ENCODE measurements at regions not wholly inside any gene's neighbourhood (a gene's known extent, or its start where the extent isn't known, plus 50 kb on each side); places are given as distances from the start of the nearest gene placed in this dataset.

DNA sequence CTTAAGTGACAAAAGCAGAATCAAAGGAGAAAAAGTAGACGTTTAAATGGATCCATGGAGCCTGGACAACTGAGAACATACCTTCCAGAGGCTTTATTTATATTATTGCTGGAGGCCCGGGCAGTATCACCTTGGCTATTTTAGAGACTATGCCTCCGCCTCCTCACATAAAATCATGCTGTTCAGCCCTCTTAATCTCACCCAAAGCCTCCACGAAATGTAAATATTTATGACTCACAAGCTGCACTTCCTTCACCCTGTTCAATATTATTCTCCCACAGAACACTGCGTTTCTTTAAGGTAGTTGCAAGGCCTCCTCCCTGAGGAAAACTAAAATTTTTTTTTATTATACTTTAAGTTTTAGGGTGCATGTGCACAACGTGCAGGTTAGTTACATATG, 478.6 kb upstream of the ACVR2A start:
- no peak overlapping the region for H3K4me3 ChIP-seq (ENCODE audit: low read length)
- TF ChIP-seq, protein P1, sequence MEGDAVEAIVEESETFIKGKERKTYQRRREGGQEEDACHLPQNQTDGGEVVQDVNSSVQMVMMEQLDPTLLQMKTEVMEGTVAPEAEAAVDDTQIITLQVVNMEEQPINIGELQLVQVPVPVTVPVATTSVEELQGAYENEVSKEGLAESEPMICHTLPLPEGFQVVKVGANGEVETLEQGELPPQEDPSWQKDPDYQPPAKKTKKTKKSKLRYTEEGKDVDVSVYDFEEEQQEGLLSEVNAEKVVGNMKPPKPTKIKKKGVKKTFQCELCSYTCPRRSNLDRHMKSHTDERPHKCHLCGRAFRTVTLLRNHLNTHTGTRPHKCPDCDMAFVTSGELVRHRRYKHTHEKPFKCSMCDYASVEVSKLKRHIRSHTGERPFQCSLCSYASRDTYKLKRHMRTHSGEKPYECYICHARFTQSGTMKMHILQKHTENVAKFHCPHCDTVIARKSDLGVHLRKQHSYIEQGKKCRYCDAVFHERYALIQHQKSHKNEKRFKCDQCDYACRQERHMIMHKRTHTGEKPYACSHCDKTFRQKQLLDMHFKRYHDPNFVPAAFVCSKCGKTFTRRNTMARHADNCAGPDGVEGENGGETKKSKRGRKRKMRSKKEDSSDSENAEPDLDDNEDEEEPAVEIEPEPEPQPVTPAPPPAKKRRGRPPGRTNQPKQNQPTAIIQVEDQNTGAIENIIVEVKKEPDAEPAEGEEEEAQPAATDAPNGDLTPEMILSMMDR (conservative IDR thresholded peaks at IDR 0.05; ENCODE audit: low read depth, low read length) = no peak

DNA sequence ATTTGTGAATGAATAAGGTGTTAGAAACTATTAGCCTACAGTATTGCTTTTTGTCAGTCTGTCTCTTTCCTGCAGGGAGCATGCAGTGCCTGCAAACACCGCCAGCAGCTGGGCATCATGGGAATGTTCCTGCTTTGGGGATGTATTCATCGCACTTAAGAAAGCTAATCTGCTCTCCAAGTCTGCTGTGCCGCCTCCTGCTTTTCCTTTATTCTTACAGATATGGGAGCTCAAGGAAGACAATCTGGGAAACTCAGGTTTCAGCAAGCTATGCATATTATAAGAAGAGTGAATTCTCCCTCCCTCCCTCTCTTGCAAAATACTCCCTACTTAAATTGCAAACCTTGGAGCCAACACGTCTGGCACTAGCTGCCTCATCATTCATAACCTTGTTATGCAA, 479.2 kb upstream of the ACVR2A start:
- no peak for DNase-seq (ENCODE audit: low read depth)
- TF ChIP-seq, protein P1 (conservative IDR thresholded peaks at IDR 0.05; ENCODE audit: low read depth, low read length) = no peak

More for the DNA sequence above, 478.6 kb upstream of the ACVR2A start:
- DNase-seq (ENCODE audit: low read depth) = no peak

DNA sequence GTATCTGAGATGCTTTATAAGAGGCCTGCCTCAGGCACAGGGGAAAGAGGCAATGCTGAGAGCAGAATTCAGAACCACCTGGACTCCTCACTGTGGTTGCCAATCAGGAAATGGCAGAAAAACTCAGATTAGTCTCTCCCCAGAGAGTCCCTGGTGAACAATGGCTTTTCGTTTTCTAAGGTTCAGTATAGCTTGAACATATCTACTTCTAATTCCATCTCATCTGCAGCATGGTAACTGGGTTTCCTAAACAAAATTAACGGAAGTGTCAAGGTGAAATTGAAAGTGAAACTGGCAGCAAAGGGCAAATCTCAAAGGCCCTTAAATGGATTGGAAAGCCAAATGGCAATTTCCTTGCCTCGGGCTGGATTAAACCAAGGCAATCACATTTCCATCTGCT, 480.2 kb upstream of the ACVR2A start:
- no peak for DNase-seq (ENCODE audit: low read depth)
- TF ChIP-seq, protein P1 (conservative IDR thresholded peaks at IDR 0.05; ENCODE audit: low read depth, low read length) = no peak
- H3K4me3 ChIP-seq (ENCODE audit: low read length) = no peak overlapping the region

More for the DNA sequence above, 479.2 kb upstream of the ACVR2A start:
- H3K4me3 ChIP-seq (ENCODE audit: low read length) = no peak overlapping the region

DNA sequence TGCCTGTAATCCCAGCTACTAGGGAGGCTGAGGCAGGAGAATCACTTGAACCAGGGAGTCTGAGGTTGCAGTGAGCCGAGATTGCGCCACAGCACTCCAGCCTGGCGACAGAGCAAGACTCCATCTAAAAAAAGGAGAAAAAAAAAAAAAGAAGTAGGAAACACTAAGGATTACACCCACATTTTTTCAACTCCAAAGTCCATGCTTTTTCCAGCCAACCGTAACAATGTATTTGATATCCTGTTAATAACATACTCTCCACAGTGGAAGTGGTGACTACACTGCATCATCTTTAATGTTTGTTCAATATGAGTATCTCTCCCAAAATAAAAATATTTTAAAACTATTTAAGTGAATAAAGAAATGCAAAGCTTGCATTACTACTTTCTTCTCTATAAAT, 481.6 kb upstream of the ACVR2A start:
- H3K4me3 ChIP-seq (ENCODE audit: low read length) = no peak overlapping the region
- no peak for DNase-seq (ENCODE audit: low read depth)
- TF ChIP-seq, protein P1 (conservative IDR thresholded peaks at IDR 0.05; ENCODE audit: low read depth, low read length) = no peak

DNA sequence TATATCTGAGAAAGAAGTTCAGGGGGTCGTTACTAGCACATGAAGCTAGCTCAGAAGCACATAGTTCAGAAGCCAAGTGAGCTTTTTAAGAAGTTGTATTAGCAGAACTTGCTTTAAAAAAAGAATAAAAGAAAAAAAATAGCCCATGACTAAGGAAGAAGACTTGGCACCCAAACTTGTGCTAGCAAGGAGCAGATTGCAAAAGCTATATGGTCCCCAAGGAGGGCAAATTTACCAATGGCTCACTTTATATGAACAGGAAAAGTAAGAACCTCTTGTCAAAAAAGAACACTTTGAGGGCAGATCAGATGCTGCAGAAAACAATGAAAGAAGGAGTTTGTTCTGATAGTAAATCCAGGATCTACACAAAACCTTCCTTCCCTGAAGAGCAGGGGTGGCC, 486.5 kb upstream of the ACVR2A start:
- no peak for DNase-seq (ENCODE audit: low read depth)
- no peak overlapping the region for H3K4me3 ChIP-seq (ENCODE audit: low read length)
- TF ChIP-seq, protein P1 (conservative IDR thresholded peaks at IDR 0.05; ENCODE audit: low read depth, low read length) = no peak

DNA sequence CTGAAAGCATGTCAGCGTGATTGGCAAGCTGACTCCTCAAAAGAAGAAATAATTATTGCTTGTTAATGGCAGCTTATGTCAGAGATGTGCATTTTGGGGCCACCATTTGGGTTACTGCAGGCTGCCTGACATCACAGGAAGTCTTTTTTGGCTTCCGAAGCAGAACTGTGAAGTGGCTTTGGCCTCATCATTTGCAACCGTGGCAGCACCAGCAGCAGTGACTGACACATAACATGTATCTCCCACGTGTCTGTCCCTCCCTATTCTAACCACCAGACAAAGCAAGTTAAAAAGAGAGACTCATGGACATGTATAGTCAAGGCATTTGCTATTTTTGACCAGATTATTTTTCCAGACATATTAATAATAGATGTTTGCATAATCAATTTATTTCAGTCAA, 488.7 kb upstream of the ACVR2A start:
- H3K4me3 ChIP-seq (ENCODE audit: low read length) = no peak overlapping the region
- no peak for DNase-seq (ENCODE audit: low read depth)
- TF ChIP-seq, protein P1 (conservative IDR thresholded peaks at IDR 0.05; ENCODE audit: low read depth, low read length) = no peak

DNA sequence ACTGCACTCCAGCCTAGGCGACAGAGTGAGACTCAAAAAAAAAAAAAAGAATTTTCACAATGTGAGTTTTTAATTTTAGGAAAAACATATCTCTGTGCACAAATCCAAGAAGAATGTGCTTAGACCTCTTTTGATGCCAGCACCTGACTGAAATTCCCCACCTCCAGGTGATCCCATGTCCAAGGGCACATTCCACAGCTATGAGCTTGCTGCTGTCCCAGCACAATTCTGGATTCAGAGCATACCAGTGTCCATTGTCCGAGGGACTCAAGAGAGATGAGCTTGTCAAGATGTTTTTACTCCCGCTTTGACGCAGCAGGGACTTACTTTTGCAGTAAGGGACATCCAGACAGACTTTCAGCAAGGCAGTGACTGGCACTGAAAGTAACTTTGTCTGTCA, 489.1 kb upstream of the ACVR2A start:
- TF ChIP-seq, protein P1 (conservative IDR thresholded peaks at IDR 0.05; ENCODE audit: low read depth, low read length) = no peak
- no peak overlapping the region for H3K4me3 ChIP-seq (ENCODE audit: low read length)
- no peak for DNase-seq (ENCODE audit: low read depth)
